Fibroblast of gingiva (primary cell): ENCODE measurements at regions not wholly inside any gene's neighbourhood (a gene's known extent, or its start where the extent isn't known, plus 50 kb on each side); places are given as distances from the start of the nearest gene placed in this dataset.
"Not testable (repeated sequence)": the region's sequence is repeated elsewhere in the genome, so short reads cannot be mapped to it uniquely, and the experiment has no call there.

Experiments
- DNase-seq: peaks from one replicate; pipeline ENCODE4 v3.0.0-alpha.2; 2011; ENCODE audit warnings: low read depth

DNA sequence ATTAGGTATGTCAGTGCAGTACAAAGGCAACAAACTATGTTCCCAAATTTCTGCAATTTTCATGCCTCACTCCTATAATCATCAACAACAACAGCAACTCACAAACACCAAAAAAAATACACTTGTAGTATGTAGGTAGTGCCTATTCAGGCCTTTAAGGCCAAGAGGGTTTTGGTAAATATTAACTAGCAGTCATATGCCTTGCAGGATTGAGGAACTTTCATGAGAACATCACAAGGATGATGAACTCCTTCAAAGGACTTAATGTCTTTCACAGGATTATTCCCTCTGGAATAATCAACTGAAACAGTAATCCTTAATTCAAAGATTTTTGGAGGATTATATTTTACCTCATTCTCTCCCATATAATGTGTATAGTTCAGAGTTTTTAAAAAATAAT is 293.8 kb downstream of the NOVA1 start:
- DNase-seq = no peak

DNA sequence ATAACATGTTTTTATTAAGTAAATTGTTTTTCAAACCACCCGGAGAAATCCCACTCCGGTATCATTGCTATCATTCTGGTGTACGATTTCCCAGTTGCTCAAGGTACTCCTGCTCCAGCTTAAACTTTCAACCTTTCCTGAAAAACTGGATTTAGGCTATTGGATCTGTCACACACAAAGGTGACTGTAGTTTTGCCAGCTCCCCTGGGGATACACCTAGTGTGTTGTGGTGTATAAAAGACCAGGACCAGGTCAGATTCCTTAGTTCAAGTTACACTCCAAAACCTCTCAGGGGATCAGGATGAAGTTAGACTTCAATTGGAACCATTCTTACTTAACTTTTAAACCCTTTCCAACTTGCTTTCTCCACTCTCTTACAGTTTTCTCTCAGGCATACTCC is 303.9 kb downstream of the NOVA1 start:
- no peak for DNase-seq

DNA sequence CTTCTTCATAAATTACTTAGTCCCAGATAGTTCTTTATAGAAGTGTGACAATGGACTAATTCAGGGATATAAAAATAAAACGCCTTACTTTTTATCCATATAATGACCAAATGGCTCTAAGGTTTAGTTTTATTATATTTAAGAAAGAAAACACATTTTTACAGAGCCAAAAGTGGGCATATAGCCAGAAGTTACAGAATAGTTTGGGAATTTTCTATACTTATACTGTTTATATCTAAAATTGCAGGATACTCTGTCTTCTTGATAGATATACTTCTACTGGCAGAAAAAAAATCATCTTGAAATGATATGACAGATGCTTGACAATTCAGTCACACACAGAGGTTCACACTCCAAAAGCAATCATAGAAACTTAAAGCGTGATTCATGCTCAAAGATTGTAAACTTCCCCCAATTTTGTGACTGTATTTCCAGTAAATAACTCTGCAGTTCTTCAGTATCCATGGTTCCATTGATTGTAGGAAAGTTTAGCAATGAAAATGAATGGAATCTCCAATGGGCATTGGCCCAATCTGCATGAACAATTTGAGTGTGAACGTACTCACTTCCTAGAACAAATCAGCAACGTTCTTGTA is 307.8 kb downstream of the NOVA1 start:
- DNase-seq = peak; percentile 9

DNA sequence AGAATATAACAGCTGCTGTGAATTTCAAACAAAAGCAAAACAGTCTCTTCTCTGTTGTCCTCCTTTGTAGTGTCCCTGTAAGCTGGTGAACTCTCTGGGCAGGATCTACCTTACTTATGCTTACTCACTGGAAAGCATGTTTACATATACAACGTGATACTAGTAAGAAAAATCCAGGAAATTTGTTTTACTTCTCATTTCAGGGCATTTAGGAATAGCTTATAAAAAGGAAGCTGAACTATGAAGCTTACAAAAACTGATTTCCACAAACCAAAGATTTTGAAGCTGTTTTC is 311.0 kb downstream of the NOVA1 start:
- DNase-seq = no peak

DNA sequence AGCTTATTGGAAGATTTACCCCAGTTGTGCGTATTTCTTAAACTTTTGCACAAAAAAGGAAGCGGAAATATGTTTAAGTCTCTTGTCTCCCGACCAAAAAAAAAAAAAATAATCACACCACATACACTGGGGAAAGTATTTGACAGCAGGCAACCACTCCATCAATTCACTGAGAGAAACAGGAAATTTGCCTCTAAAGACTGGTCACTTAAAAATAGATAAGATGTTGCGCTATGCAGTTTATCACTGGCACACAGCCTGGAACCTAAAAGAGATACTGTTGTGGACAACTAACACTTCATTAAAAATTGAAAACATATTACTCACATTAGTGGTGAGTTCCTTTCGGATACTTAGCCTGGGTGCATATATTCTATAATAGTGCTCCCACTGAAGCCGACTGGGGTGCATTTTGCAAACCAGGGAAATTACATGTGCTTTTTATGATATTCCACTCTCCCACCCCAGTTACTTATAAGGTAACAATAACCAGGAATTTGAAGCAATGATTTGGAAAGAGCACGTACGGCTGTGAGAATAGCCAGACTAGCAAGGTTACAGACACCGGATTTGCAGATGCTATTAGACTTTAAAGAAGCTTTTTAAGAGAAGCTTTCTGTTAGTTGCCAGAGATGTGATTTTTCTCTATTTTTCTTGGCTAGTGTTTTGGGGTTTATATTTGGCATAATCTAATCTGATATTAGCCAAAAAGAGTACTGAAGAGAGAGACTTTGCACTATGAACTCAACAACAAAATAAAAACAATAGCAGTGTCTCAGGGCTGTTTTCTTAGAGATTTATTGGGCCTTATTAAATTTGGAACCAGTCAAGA is 311.5 kb downstream of the NOVA1 start:
- DNase-seq = no peak

- DNase-seq = no peak
These were observed 315.3 kb downstream of the NOVA1 start for GRCh38 chr14:26282578-26282977.

- DNase-seq = not testable (repeated sequence)
These were observed 315.8 kb downstream of the NOVA1 start for GRCh38 chr14:26282011-26282410.

DNA sequence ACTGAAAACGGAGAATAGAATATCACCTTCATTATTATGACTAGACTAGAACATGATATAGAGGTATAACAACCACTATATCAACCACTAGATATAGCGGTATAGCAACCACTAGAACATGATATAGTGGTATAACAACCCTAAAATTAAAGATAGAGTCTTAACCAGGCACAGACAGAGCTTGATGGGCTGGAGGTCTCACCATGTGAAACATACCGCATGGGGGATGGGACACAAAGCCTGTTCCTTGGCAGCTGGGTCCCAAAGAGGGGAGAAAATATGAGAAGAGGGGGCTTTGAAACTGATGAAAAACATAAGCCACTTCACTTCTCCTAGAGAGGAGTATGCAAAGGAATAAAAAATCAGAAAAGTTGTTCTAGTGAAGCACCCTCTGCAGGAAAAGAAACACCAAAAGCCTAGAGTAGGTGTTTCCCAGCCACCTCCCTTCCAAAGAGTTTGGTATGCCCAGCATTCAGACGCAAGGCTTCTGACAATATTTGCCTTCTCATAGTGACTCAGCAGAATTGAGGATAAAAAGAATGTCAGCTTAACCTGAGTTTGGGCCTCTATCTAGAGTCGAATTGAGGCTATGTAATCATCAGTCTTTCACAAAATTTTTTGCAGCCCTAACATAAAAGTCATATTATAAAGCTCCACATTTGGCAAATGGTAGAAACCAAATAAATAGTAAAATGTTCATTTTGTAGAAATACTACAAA is 316.4 kb downstream of the NOVA1 start:
- DNase-seq = peak; percentile 44

GRCh38 chr14:26276757-26277156 is 321.1 kb downstream of the NOVA1 start:
- no peak for DNase-seq

DNA sequence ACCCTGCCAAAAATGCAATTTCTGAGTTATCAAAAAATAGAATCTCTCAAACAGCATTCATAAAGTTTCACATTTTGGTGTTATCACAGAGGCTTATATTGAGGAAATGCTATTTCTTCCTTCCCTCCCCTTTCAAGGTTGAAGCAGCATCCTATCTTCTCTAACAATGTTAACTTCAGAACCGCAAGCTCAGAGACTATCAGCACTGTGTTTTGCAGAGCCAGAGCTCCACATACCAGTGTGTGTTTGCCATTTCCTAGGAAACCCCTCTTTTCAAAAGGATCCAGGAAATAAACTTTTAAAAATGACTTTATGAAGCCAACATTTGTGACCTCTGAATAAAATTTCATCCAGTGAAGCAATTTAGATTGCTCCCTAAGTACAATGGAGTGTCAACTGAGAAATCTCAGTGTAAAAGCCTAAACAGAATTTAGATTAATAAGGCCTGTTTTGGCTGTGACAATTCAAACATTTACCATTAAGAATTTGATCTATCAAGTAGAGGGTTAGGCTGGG is 332.6 kb downstream of the NOVA1 start:
- no peak for DNase-seq

GRCh38 chr14:26261368-26262122 is 336.3 kb downstream of the NOVA1 start:
- DNase-seq = no peak

DNA sequence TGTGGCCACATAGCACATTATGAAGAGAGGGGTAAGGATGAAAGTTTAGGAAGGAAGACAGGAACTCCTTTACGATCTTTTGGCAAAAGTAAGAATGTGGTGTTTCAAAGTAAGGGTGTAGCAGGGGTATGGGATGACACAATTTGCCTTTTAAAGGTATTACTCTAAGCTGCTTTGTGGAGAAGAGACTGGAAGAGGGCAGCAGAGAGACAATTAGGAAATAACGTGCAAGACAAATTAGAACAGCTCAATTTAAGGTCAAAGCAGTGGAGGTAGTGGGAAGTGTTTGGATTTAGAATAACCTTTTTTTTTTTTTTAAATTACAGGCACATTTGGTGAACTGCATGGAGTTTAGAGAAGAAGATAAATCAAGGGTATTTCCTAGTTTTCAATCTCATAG is 342.6 kb downstream of the NOVA1 start:
- no peak for DNase-seq

DNA sequence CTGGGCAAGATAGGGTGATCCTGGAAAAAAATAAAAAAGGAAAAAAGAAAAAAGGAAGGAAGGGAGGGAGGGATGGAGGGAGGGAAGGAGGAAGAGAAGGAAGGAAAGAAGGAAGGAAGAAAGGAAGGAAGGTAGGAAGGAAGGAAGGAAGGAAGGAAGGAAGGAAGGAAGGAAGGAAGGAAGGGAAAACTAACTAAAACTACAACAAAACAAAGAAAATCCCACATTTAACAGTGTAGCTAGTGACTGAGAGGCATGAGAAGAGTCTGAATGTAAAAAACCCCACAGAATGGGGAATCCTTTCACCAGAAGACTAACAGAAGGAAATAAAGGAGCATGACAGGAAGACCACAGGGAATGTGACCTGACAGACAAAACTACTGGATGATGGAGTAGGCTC is 345.7 kb downstream of the NOVA1 start:
- DNase-seq = no peak

- no peak for DNase-seq
These were observed 364.7 kb downstream of the NOVA1 start for GRCh38 chr14:26233118-26233517.

DNA sequence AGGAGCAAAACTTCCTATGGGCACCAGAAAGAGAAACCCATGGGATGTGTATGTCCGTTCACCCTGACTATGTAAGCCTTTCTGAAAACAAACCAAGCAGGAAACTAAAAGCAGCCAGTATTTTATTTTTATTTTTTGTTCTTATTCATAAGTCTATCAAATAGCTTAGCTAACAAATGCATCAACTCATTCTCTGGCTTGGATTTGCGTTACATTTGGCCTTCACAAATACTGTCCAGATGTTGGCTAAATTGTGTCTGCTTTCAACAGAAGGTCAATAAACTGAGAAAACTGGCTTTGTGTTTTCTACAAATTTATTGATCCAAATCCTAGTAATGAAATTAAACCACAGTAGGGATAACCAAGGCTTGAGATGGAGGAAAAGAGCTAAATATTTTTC is 379.0 kb downstream of the NOVA1 start:
- no peak for DNase-seq

- DNase-seq = no peak
These were observed 380.1 kb downstream of the NOVA1 start for GRCh38 chr14:26217778-26218177.

DNA sequence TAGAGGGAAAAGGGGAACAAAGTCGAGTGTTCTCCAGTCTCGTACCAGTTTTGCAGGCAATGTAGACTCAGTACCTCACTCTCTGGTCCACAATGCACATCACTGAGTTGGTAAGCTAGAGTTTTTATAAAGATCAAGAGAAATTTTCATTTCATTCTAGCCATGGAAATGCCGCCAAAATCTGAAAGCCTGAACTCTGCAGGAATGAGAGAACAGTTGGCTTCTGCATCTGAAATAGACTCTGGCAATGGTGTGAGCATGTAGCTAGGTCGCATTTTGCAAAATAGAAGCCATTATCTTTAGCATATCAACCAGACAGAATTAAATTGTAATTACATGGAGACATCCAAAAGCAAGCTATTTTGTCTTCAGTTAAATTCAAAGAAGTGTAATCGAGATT is 381.0 kb downstream of the NOVA1 start:
- DNase-seq = no peak

DNA sequence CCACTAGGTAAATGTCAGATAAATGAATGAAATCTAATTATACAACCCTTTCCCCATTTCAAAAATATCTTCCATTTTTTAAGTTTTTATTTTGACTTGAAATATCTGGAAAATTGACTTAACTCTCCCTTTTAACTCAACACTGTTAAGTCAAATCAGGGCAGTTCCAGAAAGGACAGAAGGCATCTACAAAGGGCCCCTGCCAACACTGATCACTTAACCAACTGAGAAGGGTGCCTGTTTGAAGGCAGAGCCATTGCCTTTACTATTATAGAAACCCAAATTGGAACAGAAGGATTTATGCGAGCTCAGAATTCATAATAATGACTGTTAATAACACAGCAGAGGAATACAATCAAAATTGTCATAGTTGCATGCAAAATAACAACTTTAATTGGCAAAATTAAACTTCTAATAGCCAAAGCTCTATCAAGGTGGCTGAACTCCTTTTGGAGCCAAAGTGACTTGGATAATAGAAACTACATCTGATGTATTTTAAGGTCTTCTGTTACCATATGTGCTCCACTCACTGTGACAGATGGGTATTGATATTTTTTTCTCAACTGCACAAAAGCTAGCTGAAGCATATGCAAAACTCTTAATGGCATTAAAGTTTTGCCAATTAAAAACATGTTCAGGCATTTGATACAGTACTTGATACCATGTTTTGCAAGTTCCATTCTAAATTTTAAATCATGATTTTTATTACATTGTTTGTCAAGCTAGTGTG is 383.8 kb downstream of the NOVA1 start:
- no peak for DNase-seq

- no peak for DNase-seq
These were observed 388.1 kb downstream of the NOVA1 start for GRCh38 chr14:26209699-26210098.

DNA sequence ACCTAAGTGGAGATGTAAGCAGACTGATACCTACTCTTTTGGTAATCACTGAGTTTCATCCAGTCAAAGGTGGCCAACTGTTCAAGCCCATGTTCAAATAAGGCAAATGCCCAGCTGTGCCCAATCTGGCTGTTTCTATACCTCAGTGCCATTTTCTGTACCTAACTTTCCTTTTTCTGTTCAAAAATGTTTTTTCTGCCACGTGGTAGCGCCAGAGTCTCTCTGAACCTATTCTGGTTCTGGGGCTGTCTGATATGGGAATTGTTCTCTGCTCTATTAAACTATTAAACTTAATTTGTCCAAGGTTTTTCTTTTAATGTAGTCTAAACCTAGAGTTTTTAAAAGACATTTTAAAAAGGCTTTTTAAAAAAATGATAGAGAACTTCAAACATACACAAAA is 391.2 kb downstream of the NOVA1 start:
- DNase-seq = no peak

- peak; percentile 2 for DNase-seq
These were observed 392.9 kb downstream of the NOVA1 start for GRCh38 chr14:26204728-26205479.
